ENCODE measurements at regions not wholly inside any gene's neighbourhood (a gene's known extent, or its start where the extent isn't known, plus 50 kb on each side); places are given as distances from the start of the nearest gene placed in this dataset.

DNA sequence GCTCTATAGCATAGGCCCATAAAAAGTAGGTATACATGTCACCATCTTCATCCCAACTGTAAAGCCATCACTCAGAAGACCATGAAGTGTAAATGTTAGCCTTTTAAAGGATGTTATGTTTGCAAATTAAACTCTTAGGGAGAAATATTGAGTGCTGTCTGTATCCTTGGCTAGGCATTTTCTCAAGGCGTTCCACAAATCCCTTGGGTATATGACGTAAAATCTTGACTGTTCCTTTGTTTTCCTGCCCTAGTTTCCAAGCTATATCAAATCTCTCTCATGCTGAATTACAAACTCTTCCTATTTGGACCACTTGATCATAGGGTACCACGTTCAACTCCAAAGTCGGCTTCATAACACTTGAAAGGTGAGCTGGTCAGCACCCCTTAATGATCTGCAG lies 486.2 kb downstream of the HDGFL1 start:
- Histone ChIP-seq H3K27ac (ENCODE audit: low read depth, low read length) (no peak overlapping the region), H3K9me3 (ENCODE audit: low read length) (no peaks in the 10 kb centered on the region), H3K27me3 (ENCODE audit: insufficient read depth, low read length, poor library complexity, severe bottlenecking) (no peaks in the 10 kb centered on the region), H3K36me3 (ENCODE audit: insufficient read depth, low read length) (no peaks in the 10 kb centered on the region), H3K4me1 (ENCODE audit: insufficient read depth, low read length) (no peaks in the 10 kb centered on the region), H3K4me3 (ENCODE audit: low read length) (no peak overlapping the region)
- no peak for DNase-seq
- ChIA-PET POLR2A (no interaction called here), CTCF (no interaction called here)
- peaks cover 2 to 21% (median 6%) of the 10 kb centered on the region in 5 donors for H3K9me3 Mint-ChIP-seq
- no peaks in the 10 kb centered on the region for H3K36me3 Mint-ChIP-seq
- no peak overlapping the region for H3K27ac Mint-ChIP-seq
- H3K4me1 Mint-ChIP-seq: no peaks in the 10 kb centered on the region
- no peaks in the 10 kb centered on the region for H3K27me3 Mint-ChIP-seq
- H3K4me3 Mint-ChIP-seq: no peak overlapping the region

DNA sequence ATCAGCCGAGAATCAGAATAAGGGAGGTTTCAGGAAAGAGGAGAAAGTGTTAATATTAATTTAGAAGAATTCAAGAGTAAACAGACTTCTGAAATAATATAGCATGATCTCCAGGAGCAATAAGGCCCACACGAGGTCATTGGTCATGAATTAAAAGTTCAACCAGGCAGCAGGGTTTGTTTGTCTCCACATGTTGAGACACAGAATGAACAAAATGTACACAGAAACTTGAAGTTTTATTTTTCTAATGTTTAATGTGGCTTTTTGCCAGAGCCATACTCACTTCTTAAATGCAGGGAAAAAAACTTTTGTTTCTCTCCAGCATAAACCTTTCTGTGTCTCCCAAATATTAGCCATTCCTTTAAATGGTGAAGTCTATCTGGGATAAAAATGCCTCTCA lies 504.5 kb downstream of the HDGFL1 start:
- DNase-seq: no peak
- H3K36me3 Mint-ChIP-seq: no peaks in the 10 kb centered on the region
- no peaks in the 10 kb centered on the region for H3K4me1 ChIP-seq (ENCODE audit: insufficient read depth, low read length)
- H3K27ac ChIP-seq (ENCODE audit: low read depth, low read length): no peak overlapping the region
- no peaks in the 10 kb centered on the region for H3K4me1 Mint-ChIP-seq
- H3K4me3 ChIP-seq (ENCODE audit: low read length): no peak overlapping the region
- CTCF ChIA-PET: no interaction called here
- no peaks in the 10 kb centered on the region for H3K27me3 ChIP-seq (ENCODE audit: insufficient read depth, low read length, poor library complexity, severe bottlenecking)
- no peaks in the 10 kb centered on the region for H3K27me3 Mint-ChIP-seq
- H3K9me3 ChIP-seq (ENCODE audit: low read length): no peaks in the 10 kb centered on the region
- H3K27ac Mint-ChIP-seq: no peak overlapping the region
- H3K36me3 ChIP-seq (ENCODE audit: insufficient read depth, low read length): no peaks in the 10 kb centered on the region
- H3K9me3 Mint-ChIP-seq: peaks cover 7 to 14% (median 8%) of the 10 kb centered on the region in 5 donors
- no peak overlapping the region for H3K4me3 Mint-ChIP-seq
- POLR2A ChIA-PET: no interaction called here

DNA sequence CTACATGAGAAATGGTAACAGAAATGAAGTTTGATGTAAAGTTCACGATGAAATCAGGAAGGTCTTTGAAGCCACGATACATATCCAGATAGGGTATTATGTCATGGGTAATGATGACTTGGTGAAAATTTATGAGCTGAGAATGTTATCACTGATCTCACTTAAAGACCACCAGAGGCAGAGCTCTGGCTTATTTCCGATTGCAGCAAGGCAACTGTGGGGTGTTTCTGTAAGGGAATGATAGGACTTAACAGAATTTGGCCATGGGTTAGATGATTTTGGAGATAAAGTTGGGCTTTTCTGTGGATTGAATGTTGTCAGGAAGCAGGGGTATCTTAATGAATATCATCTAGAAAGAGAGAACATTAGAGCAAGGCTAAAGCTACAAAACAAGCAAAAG lies 508.4 kb downstream of the HDGFL1 start:
- Histone ChIP-seq H3K9me3 (ENCODE audit: low read length) (no peaks in the 10 kb centered on the region), H3K27me3 (ENCODE audit: insufficient read depth, low read length, poor library complexity, severe bottlenecking) (no peaks in the 10 kb centered on the region), H3K27ac (ENCODE audit: low read depth, low read length) (no peak overlapping the region), H3K36me3 (ENCODE audit: insufficient read depth, low read length) (no peaks in the 10 kb centered on the region), H3K4me1 (ENCODE audit: insufficient read depth, low read length) (no peaks in the 10 kb centered on the region), H3K4me3 (ENCODE audit: low read length) (no peak overlapping the region)
- POLR2A ChIA-PET: no interaction called here
- H3K4me1 Mint-ChIP-seq: no peaks in the 10 kb centered on the region
- H3K4me3 Mint-ChIP-seq: no peak overlapping the region
- CTCF ChIA-PET: no interaction called here
- no peaks in the 10 kb centered on the region for H3K36me3 Mint-ChIP-seq
- no peak overlapping the region for H3K27ac Mint-ChIP-seq
- H3K27me3 Mint-ChIP-seq: no peaks in the 10 kb centered on the region
- peaks cover 5 to 15% (median 6%) of the 10 kb centered on the region in 5 donors for H3K9me3 Mint-ChIP-seq
- DNase-seq: no peak

DNA sequence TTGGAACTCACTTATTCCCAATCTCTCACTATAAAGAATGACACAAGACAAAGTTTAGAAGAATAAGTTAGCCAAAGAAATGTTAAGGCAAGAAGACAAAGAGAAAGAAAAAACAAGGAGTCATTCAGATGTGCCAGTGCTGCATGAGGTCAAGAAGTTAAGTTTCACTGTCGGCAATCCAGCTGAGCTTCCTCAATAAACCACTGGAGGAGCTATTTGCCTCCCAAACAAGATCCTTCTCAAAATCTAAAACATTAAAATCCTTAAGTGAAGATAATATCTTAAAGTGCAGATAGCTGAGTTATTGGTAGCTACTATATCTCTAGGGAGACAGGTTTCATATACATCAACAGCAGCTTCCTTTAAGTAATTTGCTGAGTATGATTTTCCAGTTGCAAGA lies 512.3 kb downstream of the HDGFL1 start:
- Histone ChIP-seq H3K36me3 (ENCODE audit: insufficient read depth, low read length) (no peaks in the 10 kb centered on the region), H3K27ac (ENCODE audit: low read depth, low read length) (no peak overlapping the region), H3K4me1 (ENCODE audit: insufficient read depth, low read length) (no peaks in the 10 kb centered on the region), H3K27me3 (ENCODE audit: insufficient read depth, low read length, poor library complexity, severe bottlenecking) (no peaks in the 10 kb centered on the region), H3K4me3 (ENCODE audit: low read length) (no peak overlapping the region), H3K9me3 (ENCODE audit: low read length) (no peaks in the 10 kb centered on the region)
- no peaks in the 10 kb centered on the region for H3K4me1 Mint-ChIP-seq
- peaks cover 0 to 14% (median 5%) of the 10 kb centered on the region in 5 donors for H3K9me3 Mint-ChIP-seq
- ChIA-PET POLR2A (no interaction called here), CTCF (no interaction called here)
- H3K27me3 Mint-ChIP-seq: no peaks in the 10 kb centered on the region
- H3K4me3 Mint-ChIP-seq: no peak overlapping the region
- H3K36me3 Mint-ChIP-seq: no peaks in the 10 kb centered on the region
- no peak for DNase-seq
- H3K27ac Mint-ChIP-seq: no peak overlapping the region

DNA sequence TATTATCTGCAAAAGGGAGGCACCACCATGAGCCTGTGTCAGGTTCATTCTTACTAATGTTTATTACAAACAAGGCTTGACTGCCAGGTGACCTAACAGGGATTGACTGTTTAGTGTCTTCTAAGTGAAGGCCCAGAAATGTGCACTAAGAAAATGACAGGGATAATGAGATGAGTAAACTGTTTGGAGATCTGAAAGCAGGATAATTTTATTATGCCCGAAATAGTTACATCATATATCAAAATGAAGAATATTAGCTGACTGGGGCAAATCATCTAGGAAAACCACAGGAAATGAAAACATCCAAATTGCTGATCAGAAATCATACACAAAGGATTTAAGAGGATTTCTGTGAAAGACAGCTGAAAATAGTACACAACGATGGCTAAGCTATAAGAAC lies 516.7 kb downstream of the HDGFL1 start:
- H3K9me3 Mint-ChIP-seq: peaks cover 3 to 14% (median 5%) of the 10 kb centered on the region in 5 donors
- H3K9me3 ChIP-seq (ENCODE audit: low read length): no peaks in the 10 kb centered on the region
- H3K27ac Mint-ChIP-seq: no peak overlapping the region
- no peaks in the 10 kb centered on the region for H3K27me3 ChIP-seq (ENCODE audit: insufficient read depth, low read length, poor library complexity, severe bottlenecking)
- ChIA-PET POLR2A (no interaction called here), CTCF (no interaction called here)
- H3K36me3 Mint-ChIP-seq: no peaks in the 10 kb centered on the region
- H3K36me3 ChIP-seq (ENCODE audit: insufficient read depth, low read length): no peaks in the 10 kb centered on the region
- H3K4me3 ChIP-seq (ENCODE audit: low read length): no peak overlapping the region
- H3K27me3 Mint-ChIP-seq: no peaks in the 10 kb centered on the region
- H3K27ac ChIP-seq (ENCODE audit: low read depth, low read length): no peak overlapping the region
- H3K4me3 Mint-ChIP-seq: no peak overlapping the region
- H3K4me1 ChIP-seq (ENCODE audit: insufficient read depth, low read length): no peaks in the 10 kb centered on the region
- DNase-seq: no peak
- H3K4me1 Mint-ChIP-seq: no peaks in the 10 kb centered on the region

DNA sequence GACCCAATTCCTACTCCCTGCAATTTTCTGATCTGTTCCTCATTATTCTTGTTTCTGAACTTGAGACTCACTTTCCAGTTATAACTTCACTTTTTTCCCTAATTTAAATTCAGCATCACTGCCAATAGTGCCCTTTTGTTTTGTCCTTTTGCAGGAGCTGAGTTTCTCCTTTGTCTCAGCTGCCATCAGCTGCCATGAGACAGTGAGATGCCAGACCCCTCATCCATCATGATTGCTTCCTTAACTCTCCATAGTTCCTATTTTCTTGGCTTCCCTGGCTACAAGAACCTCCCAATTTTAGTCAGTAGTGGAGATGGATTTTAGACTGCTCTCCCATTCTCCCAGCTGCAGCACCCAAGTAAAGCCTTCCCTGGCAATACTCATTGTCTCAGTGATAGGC lies 518.1 kb downstream of the HDGFL1 start:
- Histone ChIP-seq H3K4me1 (ENCODE audit: insufficient read depth, low read length) (no peaks in the 10 kb centered on the region), H3K4me3 (ENCODE audit: low read length) (no peak overlapping the region), H3K9me3 (ENCODE audit: low read length) (no peaks in the 10 kb centered on the region), H3K36me3 (ENCODE audit: insufficient read depth, low read length) (no peaks in the 10 kb centered on the region), H3K27me3 (ENCODE audit: insufficient read depth, low read length, poor library complexity, severe bottlenecking) (no peaks in the 10 kb centered on the region), H3K27ac (ENCODE audit: low read depth, low read length) (no peak overlapping the region)
- no peaks in the 10 kb centered on the region for H3K36me3 Mint-ChIP-seq
- no peaks in the 10 kb centered on the region for H3K4me1 Mint-ChIP-seq
- H3K27ac Mint-ChIP-seq: peak overlapping the region in 1 of 8 donors; percentile 55
- no peak for DNase-seq
- ChIA-PET CTCF (no interaction called here), POLR2A (no interaction called here)
- peaks cover 0 to 2% of the 10 kb centered on the region in 2 donors for H3K27me3 Mint-ChIP-seq
- H3K4me3 Mint-ChIP-seq: no peak overlapping the region
- peaks cover 2 to 14% (median 11%) of the 10 kb centered on the region in 5 donors for H3K9me3 Mint-ChIP-seq

DNA sequence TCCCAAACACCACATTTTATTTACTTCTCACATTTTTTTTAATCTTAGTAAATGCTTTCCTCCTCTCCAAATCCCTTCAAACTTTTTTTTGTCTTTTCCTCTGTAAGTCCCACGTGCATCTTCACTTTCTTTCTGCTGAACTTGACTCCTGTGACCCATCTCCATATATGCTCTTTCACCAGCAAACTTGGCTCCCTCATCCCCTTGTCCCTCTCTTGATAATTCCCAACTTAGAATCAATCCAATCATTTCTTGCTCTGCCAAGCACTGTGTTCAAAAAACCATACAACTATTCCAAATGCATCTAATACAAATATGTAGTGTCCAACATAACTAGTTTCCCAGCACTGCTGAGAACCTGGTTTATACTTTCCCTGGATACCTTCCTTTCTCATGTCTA lies 519.4 kb downstream of the HDGFL1 start:
- Histone ChIP-seq H3K4me3 (ENCODE audit: low read length) (no peak overlapping the region), H3K9me3 (ENCODE audit: low read length) (no peaks in the 10 kb centered on the region), H3K4me1 (ENCODE audit: insufficient read depth, low read length) (no peaks in the 10 kb centered on the region), H3K27me3 (ENCODE audit: insufficient read depth, low read length, poor library complexity, severe bottlenecking) (no peaks in the 10 kb centered on the region), H3K27ac (ENCODE audit: low read depth, low read length) (no peak overlapping the region), H3K36me3 (ENCODE audit: insufficient read depth, low read length) (no peaks in the 10 kb centered on the region)
- DNase-seq: no peak
- Mint-ChIP-seq H3K9me3 (peaks cover 2 to 20% (median 9%) of the 10 kb centered on the region in 5 donors), H3K4me1 (no peaks in the 10 kb centered on the region), H3K27ac (no peak overlapping the region), H3K36me3 (no peaks in the 10 kb centered on the region), H3K4me3 (no peak overlapping the region), H3K27me3 (peaks cover 0 to 2% of the 10 kb centered on the region in 2 donors)
- CTCF ChIA-PET: no interaction called here
- POLR2A ChIA-PET: no interaction called here

DNA sequence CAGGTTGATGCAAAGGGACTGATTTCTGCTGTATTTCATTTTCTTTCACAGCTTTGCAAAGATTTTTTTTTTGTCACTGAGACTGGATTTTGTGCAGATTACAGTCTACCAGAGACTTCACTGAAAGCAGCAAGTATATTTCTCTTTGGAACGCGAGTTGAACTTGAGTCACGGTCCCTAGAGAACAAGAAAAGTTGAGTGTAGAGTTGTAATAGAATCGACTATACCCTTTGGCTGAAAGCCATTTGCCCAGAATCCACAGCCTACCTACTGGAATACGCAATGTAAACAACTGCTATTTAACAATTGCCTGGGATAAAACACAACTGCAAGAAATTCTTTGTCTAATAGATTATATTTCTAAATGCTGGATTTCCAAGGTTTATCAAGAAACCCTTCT lies 520.6 kb downstream of the HDGFL1 start:
- POLR2A ChIA-PET: no interaction called here

DNA sequence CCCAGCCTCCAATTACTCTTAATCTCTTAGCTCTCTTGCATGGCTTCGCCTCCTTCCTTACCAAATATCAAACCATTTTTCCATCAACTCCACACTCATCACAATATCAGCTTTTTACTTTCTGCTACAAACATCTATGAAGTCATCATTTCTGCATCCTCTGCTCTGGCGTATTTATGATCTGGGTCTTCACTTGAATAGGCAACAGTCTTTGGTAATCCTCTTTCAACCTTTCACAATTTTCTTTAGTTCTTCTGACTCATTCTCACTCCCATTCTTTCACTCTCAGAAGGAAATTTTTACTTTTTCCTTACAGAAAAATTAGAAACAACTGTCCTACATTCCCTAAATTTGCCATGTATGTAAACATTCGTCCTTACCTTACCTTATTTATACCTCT lies 522.4 kb downstream of the HDGFL1 start:
- Mint-ChIP-seq H3K4me3 (no peak overlapping the region), H3K4me1 (no peaks in the 10 kb centered on the region), H3K9me3 (peaks cover 4 to 29% (median 14%) of the 10 kb centered on the region in 5 donors), H3K27me3 (peaks cover 0 to 2% of the 10 kb centered on the region in 2 donors), H3K27ac (no peak overlapping the region), H3K36me3 (no peaks in the 10 kb centered on the region)
- no peaks in the 10 kb centered on the region for H3K9me3 ChIP-seq (ENCODE audit: low read length)
- no peak for DNase-seq
- no peak overlapping the region for H3K27ac ChIP-seq (ENCODE audit: low read depth, low read length)
- H3K27me3 ChIP-seq (ENCODE audit: insufficient read depth, low read length, poor library complexity, severe bottlenecking): no peaks in the 10 kb centered on the region
- H3K4me3 ChIP-seq (ENCODE audit: low read length): no peak overlapping the region
- H3K4me1 ChIP-seq (ENCODE audit: insufficient read depth, low read length): no peaks in the 10 kb centered on the region
- CTCF ChIA-PET: no interaction called here
- POLR2A ChIA-PET: no interaction called here
- H3K36me3 ChIP-seq (ENCODE audit: insufficient read depth, low read length): no peaks in the 10 kb centered on the region

More for the DNA sequence above, 520.6 kb downstream of the HDGFL1 start:
- Mint-ChIP-seq H3K4me1 (no peaks in the 10 kb centered on the region), H3K27ac (no peak overlapping the region), H3K27me3 (peaks cover 0 to 2% of the 10 kb centered on the region in 2 donors), H3K4me3 (no peak overlapping the region), H3K9me3 (peaks cover 3 to 24% (median 9%) of the 10 kb centered on the region in 5 donors), H3K36me3 (no peaks in the 10 kb centered on the region)
- no peaks in the 10 kb centered on the region for H3K27me3 ChIP-seq (ENCODE audit: insufficient read depth, low read length, poor library complexity, severe bottlenecking)
- no peak for DNase-seq
- CTCF ChIA-PET: no interaction called here
- no peaks in the 10 kb centered on the region for H3K36me3 ChIP-seq (ENCODE audit: insufficient read depth, low read length)
- no peaks in the 10 kb centered on the region for H3K9me3 ChIP-seq (ENCODE audit: low read length)
- H3K4me3 ChIP-seq (ENCODE audit: low read length): no peak overlapping the region
- no peaks in the 10 kb centered on the region for H3K4me1 ChIP-seq (ENCODE audit: insufficient read depth, low read length)
- no peak overlapping the region for H3K27ac ChIP-seq (ENCODE audit: low read depth, low read length)

All from CD8-positive, alpha-beta memory T cell (primary cell).